ENCODE measurements at regions not wholly inside any gene's neighbourhood (a gene's known extent, or its start where the extent isn't known, plus 50 kb on each side); places are given as distances from the start of the nearest gene placed in this dataset.
A peak's percentile ranks its signal among the peaks of the same experiment; 100 is the strongest.

DNA sequence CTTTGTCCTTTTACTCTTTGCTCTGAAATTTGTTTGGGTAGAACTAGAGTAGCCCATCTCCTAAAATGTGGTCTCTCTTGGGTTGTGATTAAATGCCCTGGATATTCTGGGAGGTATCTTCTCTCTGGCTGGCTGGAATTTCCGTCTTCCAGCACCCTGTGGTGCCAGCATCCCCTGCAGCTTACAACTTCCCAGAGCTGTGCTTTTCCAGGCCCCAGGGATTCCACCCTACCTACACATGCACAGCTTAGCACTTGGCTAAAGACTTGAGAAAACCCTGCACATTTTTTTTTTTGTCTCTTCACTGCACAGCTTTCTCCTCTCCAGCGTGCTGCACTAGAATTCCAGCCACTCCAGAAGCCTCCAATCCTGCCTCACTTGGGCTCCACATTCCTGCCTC lies 334.7 kb downstream of the IRS2 start:
- H3K27ac ChIP-seq: no peak overlapping the region
- no peaks in the 10 kb centered on the region for H3K27me3 ChIP-seq
- H3K4me3 ChIP-seq: no peak overlapping the region
- no peaks in the 10 kb centered on the region for H3K4me1 ChIP-seq
- H3K36me3 ChIP-seq: peaks cover under 1% of the 10 kb centered on the region; the same call in 1 of the 2 replicates
- peaks cover 17% of the 10 kb centered on the region; the same call in 1 of the 2 replicates for H3K9me3 ChIP-seq
- no peak for TF ChIP-seq Cebpa-rat (IDR thresholded peaks at IDR 0.05)
- H3K9ac ChIP-seq: no peak overlapping the region
- H3K4me2 ChIP-seq: no peak overlapping the region
- H4K20me1 ChIP-seq: no peaks in the 10 kb centered on the region

DNA sequence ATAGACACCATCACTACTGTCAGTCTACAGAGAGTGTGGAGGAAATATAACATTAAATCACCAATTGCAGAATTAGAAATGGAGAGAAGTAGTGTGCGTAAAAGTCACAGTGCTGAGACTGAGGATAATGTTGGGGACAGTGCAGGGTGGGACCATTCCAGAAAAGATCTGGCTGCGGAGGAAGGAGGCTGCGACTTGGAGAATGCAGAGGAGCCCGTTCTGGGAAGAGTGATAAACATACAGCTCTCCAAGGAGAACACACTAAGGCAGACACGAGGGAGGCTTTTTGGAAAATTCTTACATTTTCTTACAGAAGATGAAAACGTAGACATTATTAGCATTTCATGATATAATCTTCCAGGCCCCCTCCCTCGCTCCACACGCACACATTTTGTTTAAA lies 337.8 kb downstream of the IRS2 start:
- Histone ChIP-seq H3K4me3 (no peak overlapping the region), H3K36me3 (peaks cover 9% of the 10 kb centered on the region; the same call in 1 of the 2 replicates), H3K9me3 (peaks cover 21% of the 10 kb centered on the region), H4K20me1 (no peaks in the 10 kb centered on the region), H3K27ac (no peak overlapping the region), H3K4me1 (no peaks in the 10 kb centered on the region), H3K27me3 (no peaks in the 10 kb centered on the region), H3K4me2 (no peak overlapping the region), H3K9ac (no peak overlapping the region)
- no peak for TF ChIP-seq Cebpa-rat (IDR thresholded peaks at IDR 0.05)

GRCh38 chr13:109447667-109448066 lies 338.7 kb downstream of the IRS2 start:
- Histone ChIP-seq H3K36me3 (peaks cover 9% of the 10 kb centered on the region; the same call in 1 of the 2 replicates), H3K9ac (no peak overlapping the region), H3K4me1 (no peaks in the 10 kb centered on the region), H4K20me1 (no peaks in the 10 kb centered on the region), H3K4me2 (no peak overlapping the region), H3K4me3 (no peak overlapping the region), H3K27me3 (no peaks in the 10 kb centered on the region), H3K9me3 (peaks cover 13% of the 10 kb centered on the region), H3K27ac (no peak overlapping the region)
- no peak for TF ChIP-seq Cebpa-rat (IDR thresholded peaks at IDR 0.05)

DNA sequence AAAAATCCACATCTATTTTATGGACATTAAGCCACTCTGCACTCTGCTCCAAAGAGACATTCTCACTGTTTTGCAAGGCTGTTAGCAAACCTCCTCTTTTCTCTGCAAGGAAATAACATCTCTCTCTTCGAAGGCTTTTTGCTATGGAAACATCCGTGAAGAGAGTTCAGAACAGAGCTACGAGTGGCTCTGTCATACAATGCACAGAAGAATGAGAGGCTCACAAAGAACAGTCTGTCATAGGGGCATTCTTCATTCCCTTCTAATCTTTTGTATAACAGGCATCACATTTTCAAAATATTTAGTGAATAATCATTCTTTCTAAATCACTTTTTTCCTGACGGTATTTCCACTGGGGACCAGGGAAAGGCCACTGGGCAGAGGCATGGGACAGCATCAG lies 346.1 kb downstream of the IRS2 start:
- Histone ChIP-seq H3K4me3 (no peak overlapping the region), H3K9me3 (peaks cover 11% of the 10 kb centered on the region; the same call in 1 of the 2 replicates), H3K9ac (no peak overlapping the region), H3K36me3 (no peaks in the 10 kb centered on the region), H3K4me2 (no peak overlapping the region), H4K20me1 (no peaks in the 10 kb centered on the region), H3K4me1 (no peaks in the 10 kb centered on the region), H3K27me3 (no peaks in the 10 kb centered on the region), H3K27ac (no peak overlapping the region)
- TF ChIP-seq Cebpa-rat (IDR thresholded peaks at IDR 0.05): no peak

- Histone ChIP-seq H3K27ac (no peak overlapping the region), H3K4me2 (no peak overlapping the region), H3K27me3 (no peaks in the 10 kb centered on the region), H3K36me3 (no peaks in the 10 kb centered on the region), H4K20me1 (no peaks in the 10 kb centered on the region), H3K4me3 (no peak overlapping the region), H3K9me3 (peaks cover 11% of the 10 kb centered on the region; the same call in 1 of the 2 replicates), H3K9ac (no peak overlapping the region), H3K4me1 (no peaks in the 10 kb centered on the region)
- no peak for TF ChIP-seq Cebpa-rat (IDR thresholded peaks at IDR 0.05)
Measured at GRCh38 chr13:109439813-109440212, 346.6 kb downstream of the IRS2 start.

GRCh38 chr13:109436841-109437240 lies 349.5 kb downstream of the IRS2 start:
- H3K9ac ChIP-seq: no peak overlapping the region
- no peak overlapping the region for H3K4me3 ChIP-seq
- H4K20me1 ChIP-seq: no peaks in the 10 kb centered on the region
- no peaks in the 10 kb centered on the region for H3K4me1 ChIP-seq
- H3K27me3 ChIP-seq: no peaks in the 10 kb centered on the region
- no peak for TF ChIP-seq Cebpa-rat (IDR thresholded peaks at IDR 0.05)
- peaks cover 9% of the 10 kb centered on the region; the same call in 1 of the 2 replicates for H3K36me3 ChIP-seq
- no peak overlapping the region for H3K4me2 ChIP-seq
- H3K27ac ChIP-seq: no peak overlapping the region
- peaks cover 30% of the 10 kb centered on the region for H3K9me3 ChIP-seq

DNA sequence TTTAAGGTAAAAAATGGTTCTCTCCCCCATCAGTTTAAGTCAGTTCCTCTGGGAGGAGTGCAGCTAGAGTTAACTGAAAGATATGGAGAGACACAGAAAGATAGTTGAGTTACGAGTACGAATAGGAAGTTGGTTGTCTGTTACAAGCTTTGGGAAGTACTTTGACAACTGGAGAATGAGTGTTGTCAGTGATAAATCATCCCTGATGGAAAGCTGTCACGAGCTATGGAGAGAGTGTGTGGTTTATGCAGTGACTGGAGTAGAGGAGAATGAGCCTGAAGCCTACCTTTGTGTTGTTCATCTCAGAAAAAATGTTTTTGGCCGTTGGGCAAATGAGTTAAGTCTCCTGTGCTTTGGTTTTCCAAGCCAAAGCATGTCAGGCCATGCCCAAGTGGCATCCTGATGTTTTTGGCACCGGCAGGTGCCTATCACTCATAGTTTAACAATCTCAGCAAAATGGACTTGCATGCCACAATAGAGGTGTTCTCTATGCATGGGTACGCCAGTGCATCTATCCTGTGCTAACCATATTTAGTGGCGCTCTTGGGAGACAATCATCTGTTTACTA lies 350.2 kb downstream of the IRS2 start:
- no peak for TF ChIP-seq Cebpa-rat (IDR thresholded peaks at IDR 0.05)
- no peaks in the 10 kb centered on the region for H4K20me1 ChIP-seq
- peaks cover 35% of the 10 kb centered on the region for H3K9me3 ChIP-seq
- peaks cover 9% of the 10 kb centered on the region; the same call in 1 of the 2 replicates for H3K36me3 ChIP-seq
- no peaks in the 10 kb centered on the region for H3K27me3 ChIP-seq
- no peak overlapping the region for H3K27ac ChIP-seq
- H3K4me1 ChIP-seq: no peaks in the 10 kb centered on the region
- H3K9ac ChIP-seq: no peak overlapping the region
- H3K4me2 ChIP-seq: no peak overlapping the region
- no peak overlapping the region for H3K4me3 ChIP-seq

DNA sequence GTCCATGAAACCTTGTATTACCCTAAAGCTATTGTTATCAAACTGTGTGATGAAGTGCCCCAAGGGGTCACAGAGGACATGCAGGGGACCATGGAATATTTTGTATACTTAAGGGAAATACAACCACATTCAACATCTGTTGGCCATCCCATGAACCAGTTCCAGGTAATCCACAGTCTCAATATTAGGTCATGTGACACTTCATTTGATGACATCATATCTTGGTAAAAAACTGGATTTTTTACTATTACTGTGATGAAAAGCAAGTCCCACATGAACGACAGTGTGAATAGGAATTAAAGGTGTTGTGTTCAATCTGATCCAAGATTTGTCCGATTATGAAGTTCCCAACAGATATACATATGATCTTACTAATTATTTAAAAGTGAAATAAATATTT lies 355.2 kb downstream of the IRS2 start:
- Histone ChIP-seq H3K4me2 (no peak overlapping the region), H3K27me3 (no peaks in the 10 kb centered on the region), H4K20me1 (no peaks in the 10 kb centered on the region), H3K9ac (no peak overlapping the region), H3K4me1 (peaks cover 24% of the 10 kb centered on the region), H3K9me3 (peaks cover 68% of the 10 kb centered on the region), H3K36me3 (peaks cover 14% of the 10 kb centered on the region; the same call in 1 of the 2 replicates), H3K4me3 (no peak overlapping the region), H3K27ac (no peak overlapping the region)
- TF ChIP-seq Cebpa-rat (IDR thresholded peaks at IDR 0.05): no peak

- no peak for TF ChIP-seq Cebpa-rat (IDR thresholded peaks at IDR 0.05)
- no peak overlapping the region for H3K9ac ChIP-seq
- H3K4me1 ChIP-seq: peaks cover 30% of the 10 kb centered on the region
Measured at GRCh38 chr13:109428146-109428545, 358.2 kb downstream of the IRS2 start.

GRCh38 chr13:109427695-109428094 lies 358.7 kb downstream of the IRS2 start:
- Histone ChIP-seq H4K20me1 (no peaks in the 10 kb centered on the region), H3K4me3 (0 out of 2 replicates have a peak overlapping the region, but pooled peaks have one; percentile 41), H3K4me2 (peak overlapping the region; percentile 80), H3K27ac (peak overlapping the region; percentile 70), H3K9ac (no peak overlapping the region), H3K36me3 (peaks cover 12% of the 10 kb centered on the region; the same call in 1 of the 2 replicates), H3K9me3 (peaks cover 47% of the 10 kb centered on the region), H3K4me1 (peaks cover 30% of the 10 kb centered on the region), H3K27me3 (no peaks in the 10 kb centered on the region)
- no peak for TF ChIP-seq Cebpa-rat (IDR thresholded peaks at IDR 0.05)

More at GRCh38 chr13:109428146-109428545, 358.2 kb downstream of the IRS2 start:
- peaks cover 14% of the 10 kb centered on the region; the same call in 1 of the 2 replicates for H3K36me3 ChIP-seq
- H3K4me3 ChIP-seq: no peak overlapping the region
- H3K4me2 ChIP-seq: peak overlapping the region; percentile 80
- H3K9me3 ChIP-seq: peaks cover 52% of the 10 kb centered on the region
- H3K27me3 ChIP-seq: no peaks in the 10 kb centered on the region
- peak overlapping the region; percentile 70 for H3K27ac ChIP-seq
- no peaks in the 10 kb centered on the region for H4K20me1 ChIP-seq

Measured in BLaER1 (cell line).